IMR-90 (cell line): ENCODE measurements at regions not wholly inside any gene's neighbourhood (a gene's known extent, or its start where the extent isn't known, plus 50 kb on each side); places are given as distances from the start of the nearest gene placed in this dataset.

Source experiments
- ATAC-seq: fragments of 200-7000 bp; cut with Tn5 transposase; 2 replicates; pipeline ENCODE4 v1.9.1; 2020; ENCODE audit warnings: low read depth, mild to moderate bottlenecking, moderate library complexity
- BruUV-seq: library from RNA; stranded (reverse); fragments of 400-500 nt; replicated peaks from 2 replicates; lab custom pipeline; 2021; lab: Mats Ljungman, UMichigan
- CTCF ChIA-PET: fragments of 300-600 bp; formaldehyde crosslinking; extraction: SDS; loops from one replicate; lab custom pipeline; 2021; ENCODE audit warnings: antibody characterized with exemption; lab: Yijun Ruan, JAX
- POLR2A ChIA-PET: fragments of 300-600 bp; sonication (Branson Sonifier 250); formaldehyde crosslinking; loops from one replicate; lab custom pipeline; 2022; ENCODE audit warnings: antibody characterized with exemption; ENCODE audit not compliant: unreplicated experiment; lab: Charles Lee
- DNase-seq: peaks from one replicate; pipeline ENCODE4 v3.0.0; 2013
- H2AFZ ChIP-seq: replicated peaks from 2 replicates; pipeline ENCODE3; 2013; ENCODE audit warnings: low read length, mild to moderate bottlenecking; ENCODE audit not compliant: poor library complexity
- H2AK5ac ChIP-seq: 2 replicates; pipeline ENCODE4 v1.6.1; 2013; ENCODE audit warnings: low read depth, low read length, inconsistent platforms
- H2AK9ac ChIP-seq: replicated peaks from 2 replicates; pipeline ENCODE3; 2013; ENCODE audit warnings: mild to moderate bottlenecking, low read depth, low read length, moderate library complexity; ENCODE audit not compliant: poor library complexity
- H2BK120ac ChIP-seq: 2 replicates; pipeline ENCODE4 v1.6.1; 2013; ENCODE audit warnings: low read depth, low read length, inconsistent platforms
- H2BK15ac ChIP-seq: 3 replicates; pipeline ENCODE4 v1.6.1; 2013; ENCODE audit warnings: low read depth, low read length, inconsistent platforms
- H2BK20ac ChIP-seq: 2 replicates; pipeline ENCODE4 v1.6.1; 2013; ENCODE audit warnings: low read depth, mild to moderate bottlenecking, inconsistent platforms, low read length, moderate library complexity
- H2BK5ac ChIP-seq: 2 replicates; pipeline ENCODE4 v1.6.1; 2013; ENCODE audit warnings: mild to moderate bottlenecking, low read depth, low read length, inconsistent platforms; ENCODE audit not compliant: poor library complexity, severe bottlenecking
- H3K14ac ChIP-seq: replicated peaks from 2 replicates; pipeline ENCODE4 v1.6.1; 2013; ENCODE audit warnings: low read depth, low read length, inconsistent platforms
- H3K18ac ChIP-seq: 2 replicates; pipeline ENCODE4 v1.6.1; 2013; ENCODE audit warnings: low read depth, low read length, control low read depth
- H3K23ac ChIP-seq: 2 replicates; pipeline ENCODE4 v1.6.1; 2013; ENCODE audit warnings: low read depth, low read length, inconsistent platforms
- H3K27ac ChIP-seq: 2 replicates; pipeline ENCODE4 v1.5.1; 2013; ENCODE audit warnings: mild to moderate bottlenecking, control low read depth, low read length; ENCODE audit not compliant: insufficient read depth
- H3K27me3 ChIP-seq: 2 replicates; pipeline ENCODE4 v1.6.1; 2013; ENCODE audit warnings: low read length; ENCODE audit not compliant: control insufficient read depth, insufficient read depth
- H3K36me3 ChIP-seq: 2 replicates; pipeline ENCODE4 v1.6.1; 2013; ENCODE audit warnings: low read length, mixed read lengths; ENCODE audit not compliant: control insufficient read depth, insufficient read depth
- H3K4ac ChIP-seq: 2 replicates; pipeline ENCODE4 v1.6.1; 2013; ENCODE audit warnings: low read depth, low read length, inconsistent platforms
- H3K4me1 ChIP-seq: 2 replicates; pipeline ENCODE4 v1.6.1; 2013; ENCODE audit warnings: low read length, mixed read lengths; ENCODE audit not compliant: control insufficient read depth, insufficient read depth
- H3K4me2 ChIP-seq: 2 replicates; pipeline ENCODE4 v1.6.1; 2013; ENCODE audit warnings: low read depth, mild to moderate bottlenecking, control low read depth, low read length, moderate library complexity
- H3K4me3 ChIP-seq: 2 replicates; pipeline ENCODE4 v1.5.1; 2013; ENCODE audit warnings: low read depth, mild to moderate bottlenecking, control low read depth, low read length, moderate library complexity; ENCODE audit not compliant: insufficient read depth
- H3K56ac ChIP-seq: 2 replicates; pipeline ENCODE4 v1.6.1; 2013; ENCODE audit warnings: low read length, inconsistent platforms; ENCODE audit not compliant: insufficient read depth; ENCODE audit errors: extremely low read depth
- H3K79me1 ChIP-seq, 2 experiments: 2 replicates each; pipeline ENCODE4 v1.6.1; 2013; ENCODE audit warnings: low read length in 2 of 2, inconsistent platforms in 1 of 2, low read depth in 1 of 2
- H3K9ac ChIP-seq: 2 replicates; pipeline ENCODE4 v1.6.1; 2013; ENCODE audit warnings: low read depth, low read length, control low read depth
- H3K9me1 ChIP-seq: 2 replicates; pipeline ENCODE4 v1.6.1; 2013; ENCODE audit warnings: low read length, inconsistent platforms; ENCODE audit not compliant: insufficient read depth
- H3K9me3 ChIP-seq: 2 replicates; pipeline ENCODE4 v1.6.1; 2013; ENCODE audit warnings: low read length; ENCODE audit not compliant: control insufficient read depth, insufficient read depth
- H4K20me1 ChIP-seq: 2 replicates; pipeline ENCODE4 v1.6.1; 2013; ENCODE audit warnings: low read length, inconsistent platforms; ENCODE audit not compliant: insufficient read depth
- H4K5ac ChIP-seq: 2 replicates; pipeline ENCODE4 v1.6.1; 2013; ENCODE audit warnings: mild to moderate bottlenecking, low read depth, low read length, control low read depth
- H4K8ac ChIP-seq, 2 experiments: 2 replicates each; pipeline ENCODE4 v1.6.1; 2013; ENCODE audit warnings: low read depth in 2 of 2, low read length in 2 of 2, control low read depth in 1 of 2, inconsistent platforms in 1 of 2
- H4K91ac ChIP-seq: 2 replicates; pipeline ENCODE4 v1.6.1; 2013; ENCODE audit warnings: low read depth, low read length, inconsistent platforms; ENCODE audit not compliant: insufficient read depth
- CEBPB ChIP-seq: IDR thresholded peaks from 2 replicates; pipeline ENCODE4 v1.6.1; 2012; ENCODE audit warnings: low read depth, low read length, improper control_type of control experiment
- CHD1 ChIP-seq: IDR thresholded peaks from 2 replicates; pipeline ENCODE4 v1.6.1; 2012; ENCODE audit warnings: low read depth, low read length, improper control_type of control experiment
- CTCF ChIP-seq: conservative IDR thresholded peaks from 2 replicates; pipeline ENCODE4 v1.5.1; 2012; ENCODE audit warnings: mild to moderate bottlenecking, low read depth, low read length, improper control_type of control experiment
- ELK1 ChIP-seq: fragments of 150-350 bp; IDR thresholded peaks from 2 replicates; pipeline ENCODE4 v1.6.1; 2016; ENCODE audit warnings: low read depth, mild to moderate bottlenecking, low read length, moderate library complexity, borderline replicate concordance
- FOS ChIP-seq: fragments of 150-350 bp; IDR thresholded peaks from 2 replicates; pipeline ENCODE4 v1.6.1; 2016; ENCODE audit warnings: low read depth, low read length
- MAZ ChIP-seq: IDR thresholded peaks from 2 replicates; pipeline ENCODE4 v1.6.1; 2012; ENCODE audit warnings: low read depth, mild to moderate bottlenecking, low read length, improper control_type of control experiment, moderate library complexity, borderline replicate concordance
- MXI1 ChIP-seq: IDR thresholded peaks from 2 replicates; pipeline ENCODE4 v1.6.1; 2012; ENCODE audit warnings: low read depth, mild to moderate bottlenecking, low read length, moderate library complexity, borderline replicate concordance
- POLR2A ChIP-seq: IDR thresholded peaks from 2 replicates; pipeline ENCODE4 v1.6.1; 2012; ENCODE audit warnings: mild to moderate bottlenecking, low read depth, low read length
- RAD21 ChIP-seq: IDR thresholded peaks from 2 replicates; pipeline ENCODE4 v1.6.1; 2012; ENCODE audit warnings: low read length, improper control_type of control experiment
- RCOR1 ChIP-seq: IDR thresholded peaks from 2 replicates; pipeline ENCODE4 v1.6.1; 2012; ENCODE audit warnings: mild to moderate bottlenecking, low read length, improper control_type of control experiment; ENCODE audit not compliant: insufficient replicate concordance
- RFX5 ChIP-seq: IDR thresholded peaks from 2 replicates; pipeline ENCODE4 v1.8.0; 2012; ENCODE audit warnings: low read depth, mild to moderate bottlenecking, low read length, moderate library complexity
- SMC3 ChIP-seq: fragments of 150-350 bp; IDR thresholded peaks from 2 replicates; pipeline ENCODE4 v1.6.1; 2016; ENCODE audit warnings: low read depth, mild to moderate bottlenecking, antibody characterized with exemption, low read length, moderate library complexity
- WGBS, 2 experiments: methylation state at CpG; one replicate each; pipeline versions ENCODE4 v1.1.5 to v1.1.7; 2013; ENCODE audit warnings: missing lambda C conversion rate in 2 of 2; ENCODE audit not compliant: insufficient read length in 1 of 2; ENCODE audit errors: extremely low coverage in 2 of 2; 5-methylcytosine and 5-hydroxymethylcytosine counted together
- dilution Hi-C: fragments of 300-500 bp; cut with HindIII; formaldehyde crosslinking; loops from one replicate; pipeline ENCODE4 v1.14.3; 2018; ENCODE audit warnings: low sequenced_read_pairs; ENCODE audit not compliant: unreplicated experiment
- in situ Hi-C: fragments of 300-500 bp; cut with MboI; formaldehyde crosslinking; loops from 3 replicates; pipeline ENCODE4 v1.14.3; 2019; ENCODE audit warnings: low sequenced_read_pairs, inconsistent platforms, mixed read lengths
- intact Hi-C: fragments of 100-400 bp; cut with micrococcal nuclease; formaldehyde crosslinking; loops from 2 replicates; pipeline ENCODE4 v1.10.0; 2022
- TF ChIP-seq, protein P1 (sequence below): fragments of 150-350 bp; IDR thresholded peaks from 2 replicates; pipeline ENCODE4 v1.6.1; 2017; ENCODE audit warnings: mild to moderate bottlenecking, antibody characterized with exemption, low read length, low read depth

DNA sequence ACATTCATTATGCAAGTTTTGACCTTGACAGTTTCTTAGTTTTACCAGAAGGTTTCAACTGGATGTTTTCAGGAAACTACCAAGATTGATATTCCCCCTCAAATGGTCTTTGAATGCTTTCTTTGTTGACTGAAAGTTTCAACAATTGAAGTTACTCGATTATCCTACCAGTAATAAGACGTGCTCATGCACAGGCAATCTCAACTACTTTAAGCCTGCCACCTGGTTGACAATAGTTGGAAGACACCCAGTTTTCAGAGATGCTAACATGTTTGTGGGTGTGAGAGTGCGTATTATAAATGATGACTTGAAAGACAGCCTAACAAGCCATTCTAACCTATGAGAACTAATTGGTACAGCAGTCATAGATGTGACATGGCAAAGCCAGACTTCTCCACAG lies 73.4 kb upstream of the ITPRID1 start:
- in situ Hi-C loops = loop anchor here (10.0 kb wide), 1 partner anchor 294 kb away; no protein-coding TSS in a partner anchor

More for the DNA sequence above, 73.4 kb upstream of the ITPRID1 start:
- Histone ChIP-seq H4K20me1 (no peaks in the 10 kb centered on the region), H3K36me3 (no peaks in the 10 kb centered on the region), H2BK5ac (no peak overlapping the region), H2AK9ac (no peak overlapping the region), H3K79me1 (no peaks in the 10 kb centered on the region), H3K14ac (no peak overlapping the region), H3K4me2 (no peak overlapping the region), H4K8ac (no peak overlapping the region), H2BK120ac (no peak overlapping the region), H3K18ac (no peak overlapping the region), H4K91ac (no peak overlapping the region), H4K5ac (no peak overlapping the region), H3K9ac (no peak overlapping the region), H3K23ac (no peak overlapping the region), H3K56ac (no peak overlapping the region), H3K9me3 (no peaks in the 10 kb centered on the region), H2BK20ac (no peak overlapping the region), H3K27me3 (no peaks in the 10 kb centered on the region), H3K9me1 (no peaks in the 10 kb centered on the region), H3K27ac (no peak overlapping the region), H2BK15ac (no peak overlapping the region), H3K4me1 (no peaks in the 10 kb centered on the region), H2AFZ (no peak overlapping the region), H3K4ac (no peak overlapping the region), H2AK5ac (no peak overlapping the region), H3K4me3 (no peak overlapping the region)
- POLR2A ChIA-PET = no interaction called here
- no peak for TF ChIP-seq CTCF
- no peak for TF ChIP-seq FOS
- TF ChIP-seq ELK1 = no peak
- no peak for TF ChIP-seq SMC3
- TF ChIP-seq RCOR1 = no peak
- TF ChIP-seq, protein P1, sequence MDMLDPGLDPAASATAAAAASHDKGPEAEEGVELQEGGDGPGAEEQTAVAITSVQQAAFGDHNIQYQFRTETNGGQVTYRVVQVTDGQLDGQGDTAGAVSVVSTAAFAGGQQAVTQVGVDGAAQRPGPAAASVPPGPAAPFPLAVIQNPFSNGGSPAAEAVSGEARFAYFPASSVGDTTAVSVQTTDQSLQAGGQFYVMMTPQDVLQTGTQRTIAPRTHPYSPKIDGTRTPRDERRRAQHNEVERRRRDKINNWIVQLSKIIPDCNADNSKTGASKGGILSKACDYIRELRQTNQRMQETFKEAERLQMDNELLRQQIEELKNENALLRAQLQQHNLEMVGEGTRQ = no peak
- TF ChIP-seq CHD1 = no peak
- TF ChIP-seq RAD21 = no peak
- no peak for TF ChIP-seq RFX5
- no peak for TF ChIP-seq CEBPB
- TF ChIP-seq MAZ = no peak
- TF ChIP-seq POLR2A = no peak
- TF ChIP-seq MXI1 = no peak
- intact Hi-C loops = loop anchor here (10.0 kb wide), 2 partner anchors 636 to 1004 kb away; no protein-coding TSS in a partner anchor
- no peak for DNase-seq
- CTCF ChIA-PET = interaction anchor here (0.6 kb wide), 1 partner anchor 1818 kb away, joined by 3 read pairs; no protein-coding TSS in a partner anchor
- dilution Hi-C loops = no loop called here
- BruUV-seq = no TSS peak
- no CpG with 5 or more reads among the region's 3 CpGs for whole genome bisulfite sequencing, 2 experiments
- no peak for ATAC-seq
